AG04449 (cell line): ENCODE measurements at regions not wholly inside any gene's neighbourhood (a gene's known extent, or its start where the extent isn't known, plus 50 kb on each side); places are given as distances from the start of the nearest gene placed in this dataset.

ENCODE experiments used
- CTCF ChIA-PET: fragments of 350-600 bp; formaldehyde crosslinking; extraction: SDS; loops from one replicate; lab custom pipeline; 2021; ENCODE audit warnings: antibody characterized with exemption; lab: Yijun Ruan, JAX
- POLR2A ChIA-PET: fragments of 400-600, 350-600 bp; formaldehyde crosslinking; extraction: SDS; loops from one replicate; lab custom pipeline; 2020; ENCODE audit warnings: antibody characterized with exemption, inconsistent platforms; lab: Yijun Ruan, JAX
- DNase-seq: peaks from one replicate; pipeline ENCODE4 v3.0.0-alpha.2; 2010; ENCODE audit warnings: low read depth, low spot score
- H3K4me3 ChIP-seq: 2 replicates; pipeline ENCODE4 v1.5.1; 2011; ENCODE audit warnings: low read depth, mild to moderate bottlenecking, control low read depth, low read length
- CTCF ChIP-seq: IDR thresholded peaks from one replicate; pipeline ENCODE4 v1.5.1; 2011; ENCODE audit warnings: mild to moderate bottlenecking, moderate library complexity, low read length, control low read depth, inconsistent platforms; ENCODE audit not compliant: insufficient read depth; ENCODE audit errors: missing control alignments

- DNase-seq = no peak
- no peak overlapping the region for H3K4me3 ChIP-seq
- no peak for TF ChIP-seq CTCF
- ChIA-PET CTCF (interaction anchor here (1.2 to 2.7 kb wide), 3 partner anchors 9 to 220 kb away, joined by 3 to 7 read pairs (median 3); no protein-coding TSS in a partner anchor), POLR2A (no interaction called here)
These were observed 125.1 kb upstream of the COL21A1 start for GRCh38 chr6:56372406-56372995.

GRCh38 chr6:56370561-56371211 lies 123.3 kb upstream of the COL21A1 start:
- no peak overlapping the region for H3K4me3 ChIP-seq
- TF ChIP-seq CTCF = no peak
- ChIA-PET CTCF (interaction anchor here (0.8 to 3.9 kb wide), 17 partner anchors 9 to 224 kb away, joined by 3 to 27 read pairs (median 4); no protein-coding TSS in a partner anchor), POLR2A (interaction anchor here (1.3 kb wide), 1 partner anchor 120 kb away, joined by 3 read pairs; no protein-coding TSS in a partner anchor)
- DNase-seq = peak; percentile 53

- no peak overlapping the region for H3K4me3 ChIP-seq
- no peak for DNase-seq
- peak; percentile 48 for TF ChIP-seq CTCF
- ChIA-PET POLR2A (interaction anchor here (1.3 kb wide), 1 partner anchor 121 kb away, joined by 3 read pairs; no protein-coding TSS in a partner anchor), CTCF (interaction anchor here (0.8 to 3.9 kb wide), 17 partner anchors 8 to 225 kb away, joined by 3 to 27 read pairs (median 4); no protein-coding TSS in a partner anchor)
These were observed 122.8 kb upstream of the COL21A1 start for GRCh38 chr6:56370127-56370540.

- no peak for DNase-seq
- ChIA-PET POLR2A (no interaction called here), CTCF (interaction anchor here (0.7 to 3.9 kb wide), 5 partner anchors 22 to 227 kb away, joined by 3 to 27 read pairs (median 3); no protein-coding TSS in a partner anchor)
- TF ChIP-seq CTCF = no peak
- no peak overlapping the region for H3K4me3 ChIP-seq
These were observed 121.1 kb upstream of the COL21A1 start for GRCh38 chr6:56368491-56368890.

DNA sequence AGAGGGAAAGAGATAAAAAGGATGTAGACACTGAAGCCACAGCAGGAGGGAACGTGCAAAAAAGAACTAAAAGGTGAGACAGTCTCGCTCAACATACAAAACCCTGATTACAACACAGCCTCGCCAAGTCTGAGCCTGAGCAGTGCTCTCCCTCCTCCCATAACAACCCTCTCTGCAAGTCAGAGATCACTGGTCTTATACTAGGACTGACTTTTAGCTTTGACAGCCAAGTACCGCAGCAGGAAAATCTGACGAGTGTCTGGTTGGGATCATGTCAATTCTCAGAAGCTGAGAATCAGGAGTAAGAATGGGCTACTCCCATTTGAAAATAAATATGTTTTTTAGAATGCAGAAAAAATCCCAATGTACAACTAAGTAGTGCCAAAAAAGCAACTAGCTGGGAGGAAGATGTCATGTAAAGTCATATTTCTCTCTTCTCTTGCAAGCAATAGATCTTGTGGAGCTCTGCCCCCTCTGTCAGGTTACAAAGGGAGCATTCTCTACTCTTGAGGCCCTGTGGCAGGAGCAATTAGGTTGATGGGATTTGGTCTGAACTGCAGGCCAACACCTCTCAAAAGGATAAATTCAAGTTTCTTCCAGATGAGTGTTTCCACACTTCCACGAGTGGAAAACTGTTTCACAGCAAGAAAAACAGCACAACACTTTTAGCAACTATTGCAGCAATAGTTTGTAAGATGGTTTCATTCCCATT lies 118.9 kb upstream of the COL21A1 start:
- POLR2A ChIA-PET = no interaction called here
- TF ChIP-seq CTCF = no peak
- H3K4me3 ChIP-seq = no peak overlapping the region
- DNase-seq = no peak
- CTCF ChIA-PET = interaction anchor here (1.3 to 1.8 kb wide), 3 partner anchors 204 to 229 kb away, joined by 3 to 6 read pairs (median 5); no protein-coding TSS in a partner anchor
